ENCODE measurements at regions not wholly inside any gene's neighbourhood (a gene's known extent, or its start where the extent isn't known, plus 50 kb on each side); places are given as distances from the start of the nearest gene placed in this dataset.
"Not testable (repeated sequence)": the region's sequence is repeated elsewhere in the genome, so short reads cannot be mapped to it uniquely, and the experiment has no call there.

DNA sequence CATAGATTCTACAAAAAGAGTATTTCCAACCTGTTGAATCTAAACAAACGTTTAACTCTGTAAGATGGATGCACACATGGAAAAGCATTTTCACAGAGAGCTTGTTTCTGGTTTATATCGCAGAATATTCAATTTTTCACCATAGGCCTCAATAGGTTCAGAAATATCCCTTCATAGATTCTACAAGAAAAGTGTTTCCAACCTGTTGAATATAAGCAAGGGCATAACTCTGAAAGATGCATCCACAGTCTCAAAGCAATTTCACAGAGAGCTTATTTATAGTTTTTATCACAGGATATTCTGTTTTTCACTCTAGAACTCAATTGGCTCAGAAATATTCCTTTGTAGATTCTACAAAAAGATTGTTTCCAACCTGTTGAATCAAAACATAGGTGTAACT lies 1483.6 kb downstream of the UQCRFS1 start:
- DNase-seq (ENCODE audit: low read depth in 2 of 2), result no peak

DNA sequence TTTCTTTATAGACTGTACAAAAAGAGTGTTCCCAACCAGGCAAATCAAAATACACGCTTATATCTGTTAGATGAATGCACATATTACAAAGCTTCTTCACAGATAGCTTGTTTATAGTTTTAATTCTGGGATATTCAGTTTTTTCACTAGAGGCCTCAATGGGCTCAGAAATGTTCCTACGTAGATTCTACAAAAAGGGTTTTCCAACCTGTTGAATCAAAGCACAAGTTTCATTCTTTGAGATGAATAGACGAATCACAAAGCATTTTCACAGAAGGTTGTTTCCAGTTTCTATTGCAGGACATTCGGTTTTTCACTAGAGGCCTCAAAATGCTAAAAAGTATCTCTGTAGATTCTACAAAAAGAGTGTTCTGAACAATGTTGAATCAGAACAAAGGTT lies 1490.3 kb downstream of the UQCRFS1 start:
- no peak for DNase-seq (ENCODE audit: low read depth in 2 of 2)

DNA sequence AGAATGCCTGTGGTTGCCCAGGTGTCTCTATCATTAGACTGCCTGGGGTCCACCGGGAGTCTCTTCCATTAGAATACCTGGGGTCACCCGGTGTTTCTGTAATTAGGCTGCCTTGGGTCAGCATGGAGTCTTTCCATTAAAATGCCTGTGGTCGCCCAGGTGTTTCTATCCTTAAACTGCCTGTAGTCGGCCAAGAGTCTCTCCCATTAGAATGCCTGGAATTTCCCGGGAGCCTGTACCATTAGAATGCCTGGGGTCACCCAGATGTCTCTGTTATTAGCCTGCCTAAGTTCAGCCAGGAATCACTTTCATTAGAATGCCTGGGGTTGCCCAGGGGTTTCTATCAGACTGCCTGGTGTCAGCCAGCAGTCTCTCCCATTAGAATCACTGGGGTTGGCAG lies 1492.8 kb downstream of the UQCRFS1 start:
- DNase-seq (ENCODE audit: low read depth in 2 of 2), result no peak

DNA sequence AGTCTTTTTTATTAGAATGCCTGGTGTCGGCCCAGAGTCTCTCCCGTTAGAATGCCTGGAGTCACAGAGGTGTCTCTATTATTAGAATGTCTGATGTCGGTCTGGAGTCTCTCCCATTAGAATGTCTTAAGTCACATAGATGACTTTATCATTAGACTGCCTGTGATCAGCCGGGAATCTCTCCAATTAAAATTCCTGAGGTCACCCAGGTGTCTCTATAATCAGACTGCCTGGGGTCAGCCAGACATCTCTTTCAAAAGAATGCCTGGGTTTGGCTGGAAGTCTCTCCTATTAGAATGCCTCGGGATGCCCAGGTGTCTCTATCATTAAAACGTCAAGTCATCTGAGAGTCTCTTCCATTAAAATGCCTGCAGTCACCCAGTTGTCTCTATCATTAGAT lies 1493.9 kb downstream of the UQCRFS1 start:
- no peak for DNase-seq (ENCODE audit: low read depth in 2 of 2)

DNA sequence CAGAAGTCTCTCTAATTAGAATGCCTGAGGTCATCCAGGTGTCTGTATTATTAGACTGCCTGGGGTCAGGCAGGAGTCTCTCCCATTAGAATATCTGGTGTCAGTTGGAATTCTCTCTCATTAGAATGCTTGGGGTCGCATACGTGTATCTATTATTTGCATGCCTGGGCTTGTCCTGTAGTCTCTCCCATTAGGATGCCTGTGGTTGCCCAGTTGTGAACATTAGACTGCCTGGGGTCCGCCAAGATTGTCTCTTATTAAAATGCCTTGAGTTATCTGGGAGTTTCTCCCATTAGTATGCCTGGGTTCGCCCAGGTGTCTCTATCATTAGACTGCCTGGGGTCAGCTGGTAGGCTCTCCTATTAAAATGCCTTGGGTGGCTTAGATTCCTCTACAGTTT lies 1494.7 kb downstream of the UQCRFS1 start:
- no peak for DNase-seq (ENCODE audit: low read depth in 2 of 2)

DNA sequence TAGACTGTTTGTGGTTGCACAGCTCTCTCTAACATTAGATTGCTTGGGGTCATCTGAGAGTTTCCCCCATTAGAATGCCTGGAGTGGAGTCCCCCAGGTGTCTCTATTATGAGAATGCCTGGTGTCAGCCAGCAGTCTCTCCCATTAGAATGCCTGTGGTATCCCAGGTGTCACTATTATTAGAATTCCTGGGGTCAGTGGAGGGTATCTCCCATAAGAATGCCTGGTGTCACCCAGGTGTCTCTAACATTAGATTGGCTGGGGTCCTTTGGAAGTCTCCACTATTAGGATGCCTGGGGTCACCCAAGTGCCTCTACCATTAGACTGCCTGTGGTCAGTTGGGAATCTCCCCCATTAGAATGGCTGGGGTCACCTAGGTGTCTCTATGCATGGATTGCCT lies 1495.1 kb downstream of the UQCRFS1 start:
- DNase-seq (ENCODE audit: low read depth in 2 of 2), result no peak

DNA sequence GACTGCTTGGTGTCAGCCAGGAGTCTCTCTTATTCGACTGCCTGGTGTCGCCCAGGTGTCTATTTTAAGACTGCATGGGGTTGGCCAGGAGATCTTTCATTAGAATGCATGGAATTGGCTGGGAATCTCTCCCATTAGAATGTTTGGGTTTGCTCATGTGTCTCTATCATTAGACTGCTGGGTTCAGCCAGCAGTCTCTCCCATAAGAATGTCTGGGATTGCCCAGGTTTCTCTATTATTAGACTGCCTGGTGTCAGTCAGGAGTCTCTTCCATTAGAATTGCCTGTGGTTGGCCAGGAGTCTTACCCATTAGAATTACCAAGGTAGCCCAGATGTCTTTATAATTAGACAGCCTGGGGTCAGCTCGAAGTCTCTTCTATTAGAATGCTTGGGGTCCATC lies 1496.0 kb downstream of the UQCRFS1 start:
- no peak for DNase-seq (ENCODE audit: low read depth in 2 of 2)

DNA sequence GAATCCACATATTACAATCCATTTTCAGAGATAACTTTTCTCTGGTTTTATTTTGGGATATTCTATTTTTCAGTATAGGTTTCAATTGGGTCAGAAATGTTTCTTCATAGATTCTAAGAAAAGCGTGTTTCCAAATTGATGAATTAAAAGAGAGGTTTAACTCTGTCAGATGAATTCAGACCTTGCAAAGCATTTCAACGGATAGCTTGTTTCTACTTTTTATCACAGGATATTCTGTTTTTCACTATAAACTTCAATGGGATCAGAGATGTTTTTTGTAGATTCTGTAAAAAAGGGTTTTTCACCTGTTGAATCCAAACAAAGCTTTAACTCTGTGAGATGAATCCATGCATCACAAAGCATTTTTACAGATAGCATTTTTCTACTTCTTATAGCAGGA lies 1498.1 kb downstream of the UQCRFS1 start:
- DNase-seq (ENCODE audit: low read depth in 2 of 2), result no peak

DNA sequence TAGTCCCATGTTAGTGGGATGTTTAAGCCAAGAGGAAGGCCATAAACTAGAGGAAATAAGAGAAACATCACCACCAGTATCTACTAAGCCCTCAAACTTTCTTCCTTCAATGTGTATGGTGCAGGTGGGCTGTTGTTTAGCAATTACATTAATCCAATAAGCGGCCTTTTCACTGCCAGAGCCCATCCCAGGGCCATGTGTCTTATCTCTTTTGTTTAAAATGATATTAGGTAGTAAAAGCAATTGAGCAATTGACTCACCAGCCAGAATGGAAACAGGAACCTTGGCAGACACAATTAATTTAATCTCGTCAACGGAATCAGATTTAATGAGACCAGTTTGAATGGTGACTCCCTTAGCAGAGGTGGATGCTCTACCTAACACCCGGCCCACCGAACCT lies 1503.5 kb downstream of the UQCRFS1 start:
- DNase-seq (ENCODE audit: low read depth in 2 of 2), result no peak

DNA sequence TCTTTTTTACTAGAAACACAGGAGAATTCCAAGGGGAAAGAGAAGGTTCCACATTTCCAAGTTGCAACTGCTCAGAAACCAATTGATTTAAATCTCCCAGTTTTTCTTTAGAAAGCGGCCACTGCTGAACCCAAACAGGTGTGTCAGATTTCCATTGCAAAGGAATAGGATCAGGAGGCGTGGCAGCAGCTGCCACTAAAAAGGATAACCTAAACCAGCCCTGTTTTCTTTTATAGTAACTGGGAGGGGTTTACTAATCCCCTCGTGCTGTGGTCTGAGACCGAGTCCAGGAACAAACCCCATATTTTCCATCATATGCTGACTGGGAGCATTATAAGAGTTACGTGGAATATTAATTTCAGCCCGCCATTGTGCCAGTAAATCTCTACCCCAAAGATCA lies 1504.0 kb downstream of the UQCRFS1 start:
- DNase-seq (ENCODE audit: low read depth in 2 of 2), result not testable (repeated sequence)

DNA sequence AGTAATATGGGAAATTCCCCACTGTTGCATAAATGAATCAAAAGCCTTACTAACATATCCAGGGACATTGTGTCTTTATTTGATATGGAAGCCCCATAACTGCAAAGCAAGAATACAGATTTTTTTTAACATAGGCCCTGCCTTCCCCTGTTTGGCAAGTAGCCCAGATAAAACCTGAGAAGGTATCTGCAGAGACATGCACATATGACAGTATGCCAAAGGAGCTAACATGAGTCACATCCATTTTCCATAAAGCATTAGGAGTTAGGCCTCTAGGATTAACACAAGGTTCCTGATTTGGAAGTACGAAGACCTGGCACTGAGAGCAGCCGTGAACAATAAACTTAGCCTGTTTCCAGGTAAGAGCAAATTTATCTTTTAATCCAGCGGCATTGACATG lies 1505.9 kb downstream of the UQCRFS1 start:
- not testable (repeated sequence) for DNase-seq (ENCODE audit: low read depth in 2 of 2)

DNA sequence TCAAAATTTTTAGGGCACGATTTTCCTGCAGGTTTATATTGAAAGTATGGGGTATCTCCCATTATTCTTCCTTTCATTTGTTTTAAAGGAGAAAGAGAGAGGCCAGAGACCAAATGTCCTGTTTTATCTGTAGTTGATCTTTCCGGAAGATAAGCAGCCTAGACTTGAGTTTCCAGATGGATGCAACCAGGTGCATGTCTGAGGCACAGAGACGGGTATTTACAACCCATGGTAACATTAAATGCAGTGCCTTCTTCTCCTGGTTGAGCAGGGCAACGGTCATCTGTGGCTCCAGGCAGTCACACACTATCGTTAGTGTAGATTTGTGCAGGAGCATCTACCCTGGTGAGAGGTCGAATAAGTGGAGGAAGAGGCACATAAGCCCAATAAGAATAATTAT lies 1507.1 kb downstream of the UQCRFS1 start:
- no peak for DNase-seq (ENCODE audit: low read depth in 2 of 2)

DNA sequence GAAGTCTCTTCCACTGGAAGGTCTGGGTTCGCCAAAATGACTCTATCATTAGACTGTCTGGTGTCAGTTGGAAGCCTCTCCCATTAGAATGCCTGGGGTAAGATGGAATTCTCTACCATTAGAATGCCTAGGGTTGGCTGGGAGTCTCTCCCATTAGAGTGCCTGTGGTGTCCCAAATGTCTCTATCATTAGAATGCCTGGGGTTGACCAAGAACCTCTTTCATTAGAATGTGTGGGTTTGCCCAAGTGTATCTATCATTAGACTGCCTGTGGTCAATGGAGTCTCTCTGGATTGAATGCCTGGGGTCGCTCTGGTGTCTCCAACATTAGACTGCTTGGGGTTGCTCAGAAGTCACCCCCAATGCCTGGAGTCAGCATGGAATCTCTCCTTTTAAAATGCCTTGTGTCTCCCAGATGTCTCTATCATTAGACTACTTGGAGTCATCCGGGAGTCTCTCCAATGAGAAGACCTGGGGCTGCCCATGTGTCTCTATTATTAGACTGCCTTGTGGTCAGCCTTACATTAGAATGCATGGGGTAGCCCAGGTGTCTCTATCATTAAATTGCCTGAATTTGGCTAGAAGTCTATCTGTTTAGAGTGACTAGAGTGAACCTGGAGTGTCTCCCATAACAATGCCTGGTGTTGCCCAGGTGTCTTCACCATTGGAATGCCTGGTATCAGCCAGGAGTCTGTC lies 1518.4 kb downstream of the UQCRFS1 start:
- no peak for DNase-seq (ENCODE audit: low read depth in 2 of 2)

DNA sequence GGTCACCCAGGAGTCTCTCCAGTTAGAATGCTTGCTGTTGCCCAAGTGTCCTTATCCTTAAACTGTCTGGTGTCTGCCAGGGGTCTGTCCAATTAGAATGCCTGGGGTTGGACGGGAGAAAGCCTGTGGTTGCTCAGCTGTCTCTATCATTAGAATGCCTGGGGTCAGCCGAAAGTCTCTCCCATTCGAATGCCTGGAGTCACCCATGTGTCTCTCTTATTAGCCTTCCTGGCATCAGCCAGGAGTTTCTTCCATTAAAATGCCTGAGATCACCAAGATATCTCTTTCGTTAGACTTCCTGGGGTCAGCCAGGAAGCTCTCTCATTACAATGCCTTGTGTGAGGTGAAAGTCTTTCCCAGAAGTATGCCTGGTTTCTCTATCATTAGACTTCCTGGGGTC lies 1521.0 kb downstream of the UQCRFS1 start:
- no peak for DNase-seq (ENCODE audit: low read depth in 2 of 2)

DNA sequence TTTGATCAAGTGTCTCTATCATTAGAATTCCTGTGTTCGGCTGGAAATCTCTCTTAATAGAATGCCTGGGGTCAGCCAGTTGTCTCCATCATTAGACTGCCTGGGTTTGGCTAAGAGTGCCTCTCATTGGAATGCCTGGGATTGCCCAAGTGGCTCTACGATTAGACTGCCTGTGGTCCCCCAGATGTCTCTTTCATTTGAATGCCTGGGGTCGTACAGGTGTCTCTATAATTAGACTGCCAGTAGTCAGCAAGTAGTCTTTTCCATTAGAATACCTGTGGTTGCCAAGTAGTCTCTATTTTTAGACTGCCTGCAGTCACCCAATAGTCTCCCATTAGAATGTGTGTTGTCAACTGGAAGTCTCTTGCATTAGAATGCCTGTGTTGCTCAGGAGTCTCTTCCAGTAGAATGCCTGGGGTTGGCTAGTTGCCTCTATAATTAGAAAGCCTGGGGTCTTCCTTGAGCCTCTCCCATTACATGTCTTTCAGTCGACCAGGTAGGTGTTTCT lies 1523.2 kb downstream of the UQCRFS1 start:
- DNase-seq (ENCODE audit: low read depth in 2 of 2), result no peak

DNA sequence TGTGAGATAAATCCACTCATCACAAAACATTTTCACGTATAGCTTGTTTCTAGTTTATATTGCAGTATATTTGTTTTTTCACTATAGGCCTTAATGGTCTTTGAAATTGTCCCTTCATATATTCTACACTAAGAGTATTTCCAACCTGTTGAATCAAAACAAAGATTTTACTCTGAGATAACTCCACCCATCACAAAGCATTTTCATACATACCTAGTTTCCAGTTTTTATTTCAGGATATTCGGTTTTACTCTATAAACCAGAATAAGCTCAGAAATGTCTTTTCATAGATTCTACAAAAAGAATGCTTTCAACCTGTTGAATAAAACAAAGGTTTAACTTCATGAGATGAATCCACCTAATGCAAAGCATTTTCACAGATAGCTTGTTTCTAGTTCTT lies 1528.7 kb downstream of the UQCRFS1 start:
- DNase-seq (ENCODE audit: low read depth in 2 of 2), result no peak

DNA sequence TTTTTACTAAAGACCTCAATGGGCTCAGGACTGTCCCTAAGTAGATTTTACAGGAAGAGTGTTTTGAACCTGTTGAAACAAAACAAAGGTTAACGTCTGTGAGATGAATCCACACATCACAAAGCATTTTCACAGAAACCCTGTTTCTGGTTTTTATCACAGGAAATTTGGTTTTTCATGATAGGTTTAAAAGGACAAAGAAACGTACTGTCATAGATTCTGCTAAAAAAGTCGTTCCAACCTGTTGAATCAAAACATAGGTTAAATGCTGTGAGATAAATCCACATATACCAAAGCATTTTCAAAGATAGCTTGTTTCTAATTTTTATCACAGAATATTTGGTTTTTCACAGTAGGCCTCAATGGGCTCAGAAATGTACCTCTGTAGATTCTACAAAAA lies 1531.0 kb downstream of the UQCRFS1 start:
- no peak for DNase-seq (ENCODE audit: low read depth in 2 of 2)

DNA sequence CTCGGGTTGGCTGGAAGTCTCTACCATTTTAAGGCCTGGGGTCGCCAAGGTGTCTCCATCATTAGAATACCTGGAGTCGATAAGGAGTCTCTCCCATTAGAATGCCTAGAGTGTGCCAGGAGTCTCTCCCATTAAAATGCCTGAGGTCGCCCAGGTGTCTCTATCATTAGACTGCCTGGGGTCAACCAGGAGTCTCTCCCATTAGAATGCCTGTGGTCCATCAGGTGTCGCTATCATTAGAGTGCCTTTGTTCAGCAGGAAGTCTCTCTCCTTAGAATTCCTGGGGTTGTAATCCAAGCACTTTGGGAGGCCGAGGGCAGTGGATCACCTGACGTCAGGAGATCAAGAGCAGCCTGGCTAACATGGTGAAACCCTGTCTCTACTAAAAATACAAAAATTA lies 1533.0 kb downstream of the UQCRFS1 start:
- no peak for DNase-seq (ENCODE audit: low read depth in 2 of 2)

DNA sequence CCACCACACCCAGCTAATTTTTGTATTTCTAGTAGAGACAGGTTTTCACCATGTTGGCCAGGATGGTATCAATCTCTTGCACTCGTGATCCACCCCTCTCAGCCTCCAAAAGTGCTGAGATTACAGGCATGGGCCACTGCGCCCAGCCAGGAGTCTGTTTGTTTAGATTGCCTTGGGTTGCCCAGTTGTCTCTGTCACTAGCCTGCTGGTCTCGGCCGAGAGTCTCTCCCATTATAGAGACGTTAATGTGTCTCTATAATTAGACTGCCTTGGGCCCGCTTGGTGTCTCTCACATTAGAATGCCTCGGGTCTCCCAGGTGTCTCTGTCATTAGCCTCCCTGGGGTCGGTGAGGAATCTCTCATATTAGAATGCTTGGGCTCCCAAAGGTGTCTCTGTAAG lies 1533.6 kb downstream of the UQCRFS1 start:
- DNase-seq (ENCODE audit: low read depth in 2 of 2), result no peak

DNA sequence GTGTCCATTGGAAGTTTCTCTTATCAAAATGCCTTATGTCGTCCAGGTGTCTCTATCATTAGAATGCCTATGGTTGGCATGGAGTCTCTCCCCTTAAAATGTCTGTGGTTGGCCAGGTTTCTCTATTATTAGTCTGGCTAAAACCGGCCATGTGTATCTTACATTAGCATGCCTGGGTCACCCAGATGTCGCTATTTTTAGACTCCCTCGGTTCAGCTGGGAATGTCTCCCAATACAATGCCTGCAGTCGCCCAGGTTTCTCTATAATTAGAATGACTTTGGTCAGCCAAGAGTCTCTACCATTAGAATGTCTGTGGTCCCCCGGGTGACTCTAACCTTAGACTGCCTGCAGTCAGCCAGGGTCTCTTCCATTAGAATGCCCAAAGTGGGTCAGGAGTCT lies 1536.1 kb downstream of the UQCRFS1 start:
- no peak for DNase-seq (ENCODE audit: low read depth in 2 of 2)

DNA sequence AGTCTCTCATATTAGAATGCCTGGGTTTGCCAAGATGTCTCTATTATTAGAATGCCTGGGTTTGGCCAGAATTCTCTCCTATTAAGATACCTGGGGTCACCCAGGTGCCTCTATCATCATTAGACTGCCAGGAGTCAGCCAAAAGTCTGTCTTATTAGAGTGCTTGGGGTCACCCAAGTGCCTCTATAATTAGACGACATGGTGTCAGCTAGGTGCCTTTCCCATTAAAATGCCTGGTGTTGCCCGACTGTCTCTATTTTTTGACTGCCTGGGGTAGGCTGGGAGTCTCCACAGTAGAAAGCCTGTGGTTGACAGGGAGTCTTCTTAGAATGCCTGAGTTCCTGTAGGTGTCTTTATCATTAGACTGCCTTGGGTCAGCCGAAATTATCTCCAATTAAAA lies 1536.6 kb downstream of the UQCRFS1 start:
- DNase-seq (ENCODE audit: low read depth in 2 of 2), result no peak

DNA sequence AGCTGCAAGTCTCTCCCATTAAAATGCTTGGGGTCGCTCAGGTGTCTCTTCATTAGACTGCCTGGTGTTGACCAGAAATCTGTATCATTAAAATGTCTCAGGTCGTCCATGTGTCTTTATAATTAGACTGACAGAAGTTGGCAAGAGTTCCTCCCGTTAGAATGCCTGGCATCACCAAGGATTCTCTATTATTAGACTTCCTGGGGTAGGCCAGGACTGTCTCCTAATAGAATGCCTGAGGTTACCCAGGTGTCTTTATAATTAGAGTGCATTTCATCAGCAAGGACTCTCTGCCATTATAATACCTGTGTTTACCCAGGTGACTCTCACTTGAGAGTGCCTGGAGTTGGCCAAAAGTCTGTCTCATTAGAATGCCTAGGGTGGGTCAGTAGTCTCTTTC lies 1537.2 kb downstream of the UQCRFS1 start:
- no peak for DNase-seq (ENCODE audit: low read depth in 2 of 2)

DNA sequence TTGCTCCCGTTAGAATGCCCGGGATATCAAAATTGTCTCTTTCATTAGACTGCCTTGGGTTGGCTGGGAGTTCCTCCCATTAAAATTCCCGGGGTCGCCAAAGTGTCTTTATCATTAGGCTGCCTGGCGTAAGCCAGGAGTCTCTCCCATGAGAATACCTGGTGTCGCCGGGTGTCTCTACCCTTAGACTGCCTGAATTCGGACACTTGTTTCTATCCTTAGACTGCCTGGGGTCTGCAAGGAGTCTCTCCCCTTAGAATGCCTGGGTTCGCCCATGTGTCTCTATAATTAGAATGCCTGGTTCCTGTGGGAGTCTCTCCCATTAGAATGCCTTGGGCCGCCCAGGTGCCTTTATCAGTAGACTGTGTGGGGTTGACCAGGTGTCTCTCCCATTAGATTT lies 1538.2 kb downstream of the UQCRFS1 start:
- no peak for DNase-seq (ENCODE audit: low read depth in 2 of 2)

DNA sequence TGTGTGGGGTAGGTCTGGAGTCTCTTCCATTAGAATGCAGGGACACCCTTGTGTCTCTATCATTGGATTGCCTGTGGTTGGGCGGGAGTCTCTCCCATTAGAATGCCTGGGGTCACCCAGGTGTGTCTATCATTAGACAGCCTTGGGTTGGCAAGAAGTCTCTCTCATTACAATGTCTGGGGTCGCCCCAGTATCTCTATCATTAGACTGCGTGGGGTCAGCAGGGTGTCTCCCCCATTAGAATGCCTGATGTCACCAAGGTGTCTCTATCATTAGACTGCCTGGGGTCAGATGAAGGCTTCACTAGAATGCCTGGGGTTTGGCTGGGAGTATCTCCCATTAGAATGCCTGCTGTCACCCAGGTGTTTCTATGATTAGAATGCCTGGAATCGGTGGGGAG lies 1539.0 kb downstream of the UQCRFS1 start:
- no peak for DNase-seq (ENCODE audit: low read depth in 2 of 2)
